GDM1 (cell line): ENCODE measurements at regions not wholly inside any gene's neighbourhood (a gene's known extent, or its start where the extent isn't known, plus 50 kb on each side); places are given as distances from the start of the nearest gene placed in this dataset.
"Not testable (repeated sequence)": the region's sequence is repeated elsewhere in the genome, so short reads cannot be mapped to it uniquely, and the experiment has no call there.

Source experiments
- DNase-seq: peaks from one replicate; lab custom pipeline; 2025; lab: John Stamatoyannopoulos, UW

GRCh38 chr3:187852842-187853730 lies 107.8 kb upstream of the BCL6 start:
- DNase-seq, result no peak

DNA sequence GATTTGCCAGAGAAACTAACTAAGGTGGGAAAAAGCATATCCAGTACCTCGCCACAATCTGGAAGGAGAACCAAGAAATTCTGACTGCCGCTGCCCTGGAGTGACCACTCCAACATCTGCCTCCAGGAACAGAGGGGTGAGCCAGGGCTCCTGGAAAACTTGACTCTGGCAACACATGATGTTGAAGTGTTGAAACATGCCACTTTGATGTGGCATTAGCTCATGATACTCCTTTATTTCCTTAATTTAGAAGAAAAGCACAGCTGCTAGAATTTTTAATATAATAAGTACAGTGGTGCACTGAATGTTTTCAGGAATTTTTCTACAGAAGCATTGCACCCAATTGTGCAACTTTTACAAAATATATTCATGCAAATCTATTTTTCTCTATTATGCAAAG lies 109.9 kb upstream of the BCL6 start:
- no peak for DNase-seq

- no peak for DNase-seq
Observed at GRCh38 chr3:187856555-187856954, 111.3 kb upstream of the BCL6 start.

DNA sequence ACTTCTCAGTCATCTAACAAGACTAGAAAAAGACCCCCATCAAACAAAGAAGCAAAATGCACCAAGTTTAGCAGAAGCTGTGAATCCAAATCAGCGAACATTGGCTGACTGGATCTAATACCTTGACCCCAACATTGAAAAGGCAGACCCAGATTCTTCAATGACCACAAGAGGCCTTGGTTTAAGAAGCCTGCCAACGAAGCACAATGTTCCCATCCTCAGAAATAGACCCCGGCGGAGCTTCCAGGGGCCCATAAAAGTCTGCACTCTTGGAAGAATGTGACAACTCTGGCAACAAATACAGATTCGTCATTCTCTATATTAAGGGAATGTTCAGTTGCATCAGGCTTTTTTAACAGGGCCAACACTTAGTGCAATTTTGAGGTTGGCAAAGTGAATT lies 112.8 kb upstream of the BCL6 start:
- DNase-seq, result no peak

DNA sequence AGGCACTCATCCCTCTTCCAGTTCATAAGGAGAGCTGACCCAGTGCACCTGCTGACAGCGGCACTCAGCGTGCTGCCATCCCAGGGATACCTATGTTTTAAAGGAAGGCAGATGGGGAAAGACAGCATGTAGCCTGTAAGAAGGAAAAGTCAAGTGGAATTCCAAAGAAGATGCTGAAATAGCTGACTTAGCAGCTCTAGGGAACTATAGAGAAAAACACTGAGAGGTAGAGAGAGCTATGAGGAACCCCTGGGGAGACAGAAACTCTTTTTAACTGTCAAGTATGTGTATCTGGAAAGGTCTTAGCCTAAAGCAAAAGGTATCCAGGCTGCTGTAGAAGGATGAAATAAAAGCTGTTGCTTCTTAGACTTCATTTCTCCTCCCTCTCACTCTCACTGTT lies 113.4 kb upstream of the BCL6 start:
- DNase-seq, result no peak

GRCh38 chr3:187862701-187863277 lies 117.5 kb upstream of the BCL6 start:
- not testable (repeated sequence) for DNase-seq

- DNase-seq, result no peak
Observed at GRCh38 chr3:187870360-187871203, 125.3 kb upstream of the BCL6 start.

DNA sequence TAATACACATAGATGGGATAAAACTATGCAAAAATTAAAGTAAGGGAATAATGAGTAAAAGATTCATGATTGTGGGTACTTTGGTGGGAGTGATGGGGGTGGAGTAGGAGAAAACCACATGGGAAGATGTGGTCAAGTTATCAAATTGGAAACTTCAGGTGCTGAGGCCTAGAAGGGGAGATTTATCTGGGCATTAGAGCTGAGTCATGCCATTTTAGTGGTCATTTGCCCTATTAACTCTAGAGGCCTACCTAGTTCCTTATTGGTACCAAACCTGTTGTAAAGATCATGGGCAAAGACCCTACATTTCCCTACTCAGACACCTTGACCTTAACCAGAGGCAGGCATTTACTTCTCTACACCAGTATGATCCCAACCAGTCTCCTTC lies 125.9 kb upstream of the BCL6 start:
- DNase-seq, result no peak

GRCh38 chr3:187871848-187872247 lies 126.6 kb upstream of the BCL6 start:
- no peak for DNase-seq

DNA sequence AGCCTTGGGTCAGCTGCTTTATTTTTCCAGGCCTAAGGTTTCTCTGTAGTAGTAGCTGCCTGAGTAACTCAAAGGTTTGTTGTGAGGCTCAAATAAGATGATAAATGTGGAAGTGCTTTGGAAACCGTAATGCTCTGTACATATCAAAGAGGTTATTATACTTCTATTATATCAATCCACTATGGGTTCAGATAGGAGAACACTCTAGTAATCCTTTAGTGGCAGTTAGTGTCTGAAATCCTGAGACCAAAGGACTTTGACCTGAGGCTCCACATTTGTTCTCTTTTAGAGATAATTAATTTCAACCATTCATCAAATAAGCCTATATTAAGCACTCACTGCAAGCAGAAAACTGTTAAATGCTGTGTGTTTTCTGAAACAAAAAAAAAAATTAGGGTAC lies 128.6 kb upstream of the BCL6 start:
- DNase-seq, result no peak

GRCh38 chr3:187875863-187876262 lies 130.6 kb upstream of the BCL6 start:
- DNase-seq, result no peak

GRCh38 chr3:187878772-187879518 lies 133.7 kb upstream of the BCL6 start:
- DNase-seq, result no peak

- DNase-seq, result no peak
Observed at GRCh38 chr3:187880441-187880840, 135.2 kb upstream of the BCL6 start.

DNA sequence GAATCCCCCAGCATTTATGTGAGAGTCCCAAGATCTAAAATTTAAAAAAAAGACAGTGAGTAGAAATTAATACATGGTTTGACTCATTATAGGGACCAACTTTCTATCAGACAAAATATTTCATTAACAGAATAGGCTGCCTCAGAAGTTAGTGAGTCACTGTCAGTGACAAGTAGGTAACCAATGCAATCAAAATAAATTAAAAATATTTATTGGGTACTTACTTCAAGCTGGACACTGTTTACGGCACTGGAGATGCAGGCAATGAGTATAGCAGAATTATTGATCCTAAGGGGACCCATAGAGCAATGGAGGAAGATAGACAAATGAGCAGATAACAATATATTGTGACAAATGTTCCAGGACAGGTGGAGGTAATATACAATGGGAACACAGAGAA lies 135.6 kb upstream of the BCL6 start:
- no peak for DNase-seq

GRCh38 chr3:187888701-187889100 lies 143.4 kb upstream of the BCL6 start:
- DNase-seq, result no peak

GRCh38 chr3:187889106-187889505 lies 143.8 kb upstream of the BCL6 start:
- no peak for DNase-seq

- no peak for DNase-seq
Observed at GRCh38 chr3:187889601-187890404, 144.5 kb upstream of the BCL6 start.

GRCh38 chr3:187890405-187890752 lies 145.1 kb upstream of the BCL6 start:
- DNase-seq, result not testable (repeated sequence)

DNA sequence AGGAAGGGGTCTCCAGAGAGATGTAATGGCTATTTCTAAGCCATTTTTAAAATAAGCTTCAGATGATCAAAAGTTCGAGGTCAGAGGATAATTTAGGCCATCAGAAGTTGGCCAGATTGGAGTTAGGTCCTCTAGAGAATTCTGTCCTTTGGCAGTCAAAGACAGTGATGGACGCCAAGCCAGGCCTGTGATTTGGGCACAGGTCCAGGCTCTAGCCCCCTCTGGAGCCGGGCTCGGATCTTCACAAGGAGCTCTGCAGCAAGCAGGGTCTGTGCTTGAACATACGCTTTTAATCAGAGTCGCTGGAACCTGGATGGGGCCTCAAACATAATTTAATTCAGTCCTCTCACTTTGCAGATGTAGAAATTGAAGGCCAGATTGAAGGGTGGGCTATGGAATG lies 151.4 kb upstream of the BCL6 start:
- DNase-seq, result no peak

GRCh38 chr3:187899246-187899645 lies 154.0 kb upstream of the BCL6 start:
- no peak for DNase-seq

DNA sequence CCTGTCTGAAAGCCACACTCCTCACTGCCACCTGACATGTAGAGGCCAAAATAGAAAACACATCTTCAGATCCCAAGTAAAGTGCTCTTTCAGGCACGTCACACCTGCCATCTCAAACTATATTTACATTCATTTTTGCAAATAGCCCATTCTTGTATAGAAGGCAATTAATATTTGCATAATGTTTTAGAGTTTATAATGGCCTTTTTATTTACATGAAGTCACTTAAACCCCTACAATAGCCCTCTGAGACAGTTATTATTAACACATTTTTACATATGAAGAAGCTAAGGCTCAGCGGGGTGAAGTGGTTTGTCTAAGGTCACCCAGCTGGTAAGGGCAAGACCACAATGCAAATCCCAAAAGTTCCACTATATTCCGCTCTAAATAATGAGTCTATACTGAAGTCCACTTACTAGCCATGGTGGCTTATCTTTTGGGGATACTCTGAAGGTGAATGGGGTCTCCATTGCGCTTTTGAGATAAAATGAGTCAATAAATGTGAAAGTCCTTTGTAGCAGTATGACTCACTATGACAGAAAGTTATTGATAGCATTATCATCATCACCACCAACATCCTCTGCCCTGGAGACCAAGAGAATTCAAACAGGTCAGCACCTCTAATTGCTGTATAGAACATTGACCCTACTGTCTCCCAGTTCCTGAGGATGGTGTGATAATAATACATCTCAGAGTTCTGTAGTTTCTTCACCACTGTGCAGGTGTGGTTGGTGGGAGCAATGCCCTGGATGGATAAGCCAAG lies 155.9 kb upstream of the BCL6 start:
- DNase-seq, result no peak
